Astrocyte (in vitro differentiated cells and primary cell): ENCODE measurements at regions not wholly inside any gene's neighbourhood (a gene's known extent, or its start where the extent isn't known, plus 50 kb on each side); places are given as distances from the start of the nearest gene placed in this dataset.
"Not testable (repeated sequence)": the region's sequence is repeated elsewhere in the genome, so short reads cannot be mapped to it uniquely, and the experiment has no call there.

ENCODE experiments used
- DNase-seq: peaks from one replicate; pipeline ENCODE4 v3.0.0-alpha.2; 2010; ENCODE audit warnings: low read depth
- FAIRE-seq: peaks from 2 replicates; lab custom pipeline; 2011; peaks lifted over from hg19 to GRCh38; lab: Jason Lieb, UNC
- H2AFZ ChIP-seq: 2 replicates; pipeline ENCODE4 v1.6.0; 2012; ENCODE audit warnings: low read depth, low read length, inconsistent platforms
- H3K27ac ChIP-seq: 2 replicates; pipeline ENCODE4 v1.5.1; 2011; ENCODE audit warnings: low read depth, low read length, inconsistent platforms
- H3K27me3 ChIP-seq: 2 replicates; pipeline ENCODE4 v1.6.0; 2011; ENCODE audit warnings: low read length, inconsistent platforms; ENCODE audit not compliant: insufficient read depth
- H3K36me3 ChIP-seq: 2 replicates; pipeline ENCODE4 v1.5.1; 2011; ENCODE audit warnings: low read length, inconsistent platforms; ENCODE audit not compliant: insufficient read depth
- H3K4me1 ChIP-seq: 2 replicates; pipeline ENCODE4 v1.5.1; 2011; ENCODE audit warnings: low read length, inconsistent platforms; ENCODE audit not compliant: insufficient read depth
- H3K4me2 ChIP-seq: 2 replicates; pipeline ENCODE4 v1.6.0; 2012; ENCODE audit warnings: low read length, inconsistent platforms
- H3K4me3 ChIP-seq: 2 replicates; pipeline ENCODE4 v1.5.1; 2011; ENCODE audit warnings: low read depth, mild to moderate bottlenecking, low read length, inconsistent platforms; ENCODE audit not compliant: insufficient read depth
- H3K79me2 ChIP-seq: 2 replicates; pipeline ENCODE4 v1.6.0; 2012; ENCODE audit warnings: mild to moderate bottlenecking, low read length, inconsistent platforms; ENCODE audit not compliant: insufficient read depth
- H3K9ac ChIP-seq: 2 replicates; pipeline ENCODE4 v1.6.0; 2012; ENCODE audit warnings: mild to moderate bottlenecking, low read length, inconsistent platforms
- H3K9me3 ChIP-seq: 2 replicates; pipeline ENCODE4 v1.5.1; 2012; ENCODE audit warnings: low read depth, mild to moderate bottlenecking, low read length, inconsistent platforms; ENCODE audit not compliant: insufficient read depth
- H4K20me1 ChIP-seq: 2 replicates; pipeline ENCODE4 v1.6.0; 2012; ENCODE audit warnings: low read length, inconsistent platforms; ENCODE audit not compliant: insufficient read depth
- H3K27ac Mint-ChIP-seq: one replicate; pipeline ENCODE4 v1.8.0; 2021; ENCODE audit warnings: mild to moderate bottlenecking, mixed read lengths; ENCODE audit not compliant: unreplicated experiment
- H3K27me3 Mint-ChIP-seq: one replicate; pipeline ENCODE4 v1.8.0; 2021; ENCODE audit warnings: low read depth, mixed read lengths; ENCODE audit not compliant: unreplicated experiment
- H3K36me3 Mint-ChIP-seq: one replicate; pipeline ENCODE4 v1.8.0; 2021; ENCODE audit warnings: low read depth, mixed read lengths; ENCODE audit not compliant: unreplicated experiment
- H3K4me1 Mint-ChIP-seq: one replicate; pipeline ENCODE4 v1.8.0; 2021; ENCODE audit warnings: low read depth, mixed read lengths; ENCODE audit not compliant: unreplicated experiment
- H3K4me3 Mint-ChIP-seq: one replicate; pipeline ENCODE4 v1.8.0; 2021; ENCODE audit warnings: mild to moderate bottlenecking, moderate library complexity, mixed read lengths; ENCODE audit not compliant: unreplicated experiment
- H3K9me3 Mint-ChIP-seq: one replicate; pipeline ENCODE4 v1.8.0; 2021; ENCODE audit warnings: mild to moderate bottlenecking, mixed read lengths; ENCODE audit not compliant: unreplicated experiment
- CTCF ChIP-seq: IDR thresholded peaks from 2 replicates; pipeline ENCODE4 v1.5.1; 2011; ENCODE audit warnings: low read depth, mild to moderate bottlenecking, inconsistent platforms, low read length, moderate library complexity; ENCODE audit not compliant: insufficient read depth
- EZH2 ChIP-seq: IDR thresholded peaks from 2 replicates; pipeline ENCODE4 v1.6.1; 2012; ENCODE audit warnings: mild to moderate bottlenecking, low read length, inconsistent platforms; ENCODE audit not compliant: insufficient read depth

- H3K4me1 Mint-ChIP-seq, result no peaks in the 10 kb centered on the region
- no peaks in the 10 kb centered on the region for H3K27me3 Mint-ChIP-seq
- Histone ChIP-seq H3K4me3 (no peak overlapping the region), H3K9me3 (no peaks in the 10 kb centered on the region), H3K79me2 (no peaks in the 10 kb centered on the region), H3K27ac (no peak overlapping the region), H3K9ac (no peak overlapping the region), H4K20me1 (no peaks in the 10 kb centered on the region), H3K4me1 (no peaks in the 10 kb centered on the region), H2AFZ (no peak overlapping the region), H3K27me3 (no peaks in the 10 kb centered on the region), H3K4me2 (no peak overlapping the region), H3K36me3 (no peaks in the 10 kb centered on the region)
- DNase-seq (no peak), FAIRE-seq (no peak)
- TF ChIP-seq CTCF, result no peak
- no peak for TF ChIP-seq EZH2
- no peak overlapping the region for H3K27ac Mint-ChIP-seq
- H3K9me3 Mint-ChIP-seq, result no peaks in the 10 kb centered on the region
- no peaks in the 10 kb centered on the region for H3K36me3 Mint-ChIP-seq
- no peak overlapping the region for H3K4me3 Mint-ChIP-seq
These were observed 144.0 kb upstream of the ADAMTS3 start for GRCh38 chr4:72712997-72713396.

- no peak overlapping the region for H3K27ac ChIP-seq
- no peaks in the 10 kb centered on the region for H3K36me3 Mint-ChIP-seq
- H3K9ac ChIP-seq, result no peak overlapping the region
- no peaks in the 10 kb centered on the region for H4K20me1 ChIP-seq
- no peaks in the 10 kb centered on the region for H3K27me3 Mint-ChIP-seq
- H3K4me1 ChIP-seq, result no peaks in the 10 kb centered on the region
- H3K9me3 ChIP-seq, result no peaks in the 10 kb centered on the region
- TF ChIP-seq CTCF (no peak), EZH2 (no peak)
- H3K27ac Mint-ChIP-seq, result no peak overlapping the region
- no peak overlapping the region for H3K4me3 ChIP-seq
- no peak overlapping the region for H2AFZ ChIP-seq
- no peaks in the 10 kb centered on the region for H3K79me2 ChIP-seq
- no peaks in the 10 kb centered on the region for H3K27me3 ChIP-seq
- no peak overlapping the region for H3K4me3 Mint-ChIP-seq
- H3K4me2 ChIP-seq, result no peak overlapping the region
- no peaks in the 10 kb centered on the region for H3K9me3 Mint-ChIP-seq
- H3K36me3 ChIP-seq, result no peaks in the 10 kb centered on the region
- FAIRE-seq (no peak), DNase-seq (no peak)
- H3K4me1 Mint-ChIP-seq, result no peaks in the 10 kb centered on the region
These were observed 140.5 kb upstream of the ADAMTS3 start for GRCh38 chr4:72709475-72709874.

GRCh38 chr4:72706684-72707083, 137.7 kb upstream of the ADAMTS3 start:
- no peak overlapping the region for H3K4me2 ChIP-seq
- Mint-ChIP-seq H3K27me3 (no peaks in the 10 kb centered on the region), H3K4me3 (no peak overlapping the region), H3K27ac (no peak overlapping the region), H3K9me3 (no peaks in the 10 kb centered on the region), H3K36me3 (no peaks in the 10 kb centered on the region), H3K4me1 (no peaks in the 10 kb centered on the region)
- no peak overlapping the region for H3K27ac ChIP-seq
- H3K4me3 ChIP-seq, result no peak overlapping the region
- DNase-seq (no peak), FAIRE-seq (no peak)
- TF ChIP-seq CTCF (no peak), EZH2 (no peak)
- no peaks in the 10 kb centered on the region for H3K36me3 ChIP-seq
- no peak overlapping the region for H3K9ac ChIP-seq
- no peaks in the 10 kb centered on the region for H3K9me3 ChIP-seq
- H3K27me3 ChIP-seq, result no peaks in the 10 kb centered on the region
- H2AFZ ChIP-seq, result no peak overlapping the region
- H3K4me1 ChIP-seq, result no peaks in the 10 kb centered on the region
- H4K20me1 ChIP-seq, result no peaks in the 10 kb centered on the region
- H3K79me2 ChIP-seq, result no peaks in the 10 kb centered on the region

- DNase-seq, H3K9me3 Mint-ChIP-seq, H3K4me2 ChIP-seq, H4K20me1 ChIP-seq, H3K27ac ChIP-seq, H3K9me3 ChIP-seq, H3K4me3 ChIP-seq, H3K79me2 ChIP-seq, FAIRE-seq, H3K4me3 Mint-ChIP-seq, H3K4me1 Mint-ChIP-seq, H3K36me3 Mint-ChIP-seq, H3K27me3 Mint-ChIP-seq, H2AFZ ChIP-seq, H3K36me3 ChIP-seq, H3K9ac ChIP-seq, H3K4me1 ChIP-seq, H3K27me3 ChIP-seq, H3K27ac Mint-ChIP-seq: not testable (repeated sequence)
These were observed 136.1 kb upstream of the ADAMTS3 start for GRCh38 chr4:72704925-72705640.
